ENCODE measurements at regions not wholly inside any gene's neighbourhood (a gene's known extent, or its start where the extent isn't known, plus 50 kb on each side); places are given as distances from the start of the nearest gene placed in this dataset.
"Not testable (repeated sequence)": the region's sequence is repeated elsewhere in the genome, so short reads cannot be mapped to it uniquely, and the experiment has no call there.

DNA sequence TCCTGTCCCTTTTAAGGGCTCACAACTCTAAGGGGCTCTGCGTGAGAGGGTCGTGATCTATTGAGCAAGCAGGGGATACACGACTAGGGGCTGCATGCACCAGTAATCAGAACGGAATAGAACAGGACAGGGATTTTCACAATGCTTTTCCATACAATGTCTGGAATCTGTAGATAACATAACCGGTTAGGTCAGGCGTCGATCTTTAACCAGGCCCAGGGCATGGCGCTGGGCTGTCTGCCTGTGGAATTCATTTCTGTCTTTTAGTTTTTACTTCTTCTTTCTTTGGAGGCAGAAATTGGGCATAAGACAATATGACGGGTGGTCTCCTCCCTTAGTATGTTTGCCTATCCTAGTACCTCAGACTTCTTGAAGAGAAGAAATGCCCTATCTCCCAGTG lies 666.8 kb upstream of the LCORL start:
- not testable (repeated sequence) for DNase-seq; ATAC-seq; H3K27ac ChIP-seq (ENCODE audit: low read length); H3K4me3 ChIP-seq (ENCODE audit: low read length); H3K27me3 ChIP-seq (ENCODE audit: control insufficient read depth, insufficient read depth); H3K4me1 ChIP-seq (ENCODE audit: control insufficient read depth, insufficient read depth, low read length); H3K9me3 ChIP-seq (ENCODE audit: control insufficient read depth, low read length)
- intact Hi-C loops (cut with DNase I): loop anchor here in 1 of 4 donors (5.0 kb wide), 1 partner anchor 244 kb away; no protein-coding TSS in a partner anchor
- 84% methylated on average over 9 of the region's 9 CpGs for WGBS

DNA sequence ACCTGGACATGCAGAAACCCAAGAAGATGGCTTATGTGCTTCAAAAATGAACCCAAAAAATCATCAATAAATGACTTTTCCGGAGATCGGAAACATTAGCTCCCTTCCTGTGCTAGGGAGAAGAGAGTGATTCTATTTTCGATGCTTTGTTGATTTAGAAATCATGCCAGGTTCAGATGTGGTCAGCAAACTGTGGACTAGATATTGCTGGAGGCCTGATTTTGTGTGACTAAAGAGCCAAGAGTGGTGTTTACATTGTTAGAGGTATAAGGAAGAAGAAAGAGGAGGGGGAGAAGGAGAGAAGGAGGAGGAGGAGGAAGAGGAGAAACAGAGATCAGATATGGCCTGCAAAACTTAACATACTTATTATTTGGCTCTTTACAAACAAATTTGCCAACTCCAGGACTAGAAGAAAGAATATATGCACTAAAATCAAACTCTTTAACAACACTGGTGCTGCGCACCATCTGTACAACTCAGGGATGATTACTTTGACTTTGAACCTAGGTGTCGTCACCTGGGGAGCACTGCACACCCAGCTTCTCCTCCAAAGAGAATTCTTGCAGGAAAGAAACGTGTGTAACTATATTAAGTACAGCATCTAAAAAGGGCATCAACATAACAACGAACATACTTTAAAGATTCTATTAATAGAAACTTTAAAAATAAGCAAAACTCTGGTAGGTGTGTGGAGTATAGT lies 664.9 kb upstream of the LCORL start:
- no peak for DNase-seq
- ATAC-seq: no peak
- Histone ChIP-seq H3K27me3 (ENCODE audit: control insufficient read depth, insufficient read depth) (no peaks in the 10 kb centered on the region), H3K4me1 (ENCODE audit: control insufficient read depth, insufficient read depth, low read length) (no peaks in the 10 kb centered on the region), H3K9me3 (ENCODE audit: control insufficient read depth, low read length) (no peaks in the 10 kb centered on the region), H3K4me3 (ENCODE audit: low read length) (no peak overlapping the region), H3K27ac (ENCODE audit: low read length) (no peak overlapping the region)
- 53% methylated on average over 7 of the region's 7 CpGs for WGBS
- intact Hi-C loops (cut with DNase I): loop anchor here in 1 of 4 donors (5.0 kb wide), 1 partner anchor 246 kb away; no protein-coding TSS in a partner anchor

DNA sequence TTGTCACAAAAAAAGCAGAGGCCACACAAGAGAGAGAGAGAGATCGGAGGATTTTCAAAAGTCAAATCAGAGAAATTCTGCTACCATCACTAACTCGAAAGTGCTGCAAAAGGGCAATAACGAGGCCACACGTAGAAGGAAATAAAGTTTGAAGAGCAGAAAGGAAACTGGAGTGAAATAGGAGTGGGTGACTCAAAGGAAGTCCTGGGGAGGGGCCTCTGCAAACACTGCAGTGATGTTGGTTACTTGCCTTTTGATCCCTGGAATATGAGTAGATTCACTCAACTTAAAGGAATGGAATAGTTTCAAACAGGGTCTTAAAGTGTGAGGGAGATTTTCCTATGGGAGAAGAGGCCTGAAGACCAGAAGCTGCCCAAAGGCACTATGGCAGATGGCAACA lies 663.4 kb upstream of the LCORL start:
- no peaks in the 10 kb centered on the region for H3K4me1 ChIP-seq (ENCODE audit: control insufficient read depth, insufficient read depth, low read length)
- intact Hi-C loops (cut with DNase I): loop anchor here in 1 of 4 donors (5.0 kb wide), 1 partner anchor 247 kb away; no protein-coding TSS in a partner anchor

DNA sequence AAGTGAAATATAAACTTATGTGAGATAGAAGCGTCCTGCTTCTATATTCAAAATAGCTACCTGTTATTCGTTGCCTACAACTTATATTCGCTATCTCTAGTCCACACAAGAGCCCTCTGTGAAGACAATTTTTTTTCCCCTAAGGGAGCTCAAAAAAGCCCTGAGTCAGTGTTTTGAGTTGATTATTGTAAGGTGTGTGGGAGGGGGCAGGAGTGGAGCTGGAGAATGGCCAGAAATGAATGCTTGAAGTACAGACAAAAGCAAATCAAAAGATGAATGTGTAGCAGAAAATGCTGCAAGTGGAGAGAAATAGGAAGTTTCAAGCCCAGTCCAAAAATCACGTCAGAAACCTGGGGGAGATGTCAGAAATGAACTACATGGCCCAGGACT lies 655.0 kb upstream of the LCORL start:
- 62% methylated on average over 4 of the region's 4 CpGs for WGBS
- no peak overlapping the region for H3K4me3 ChIP-seq (ENCODE audit: low read length)
- no peak for DNase-seq
- intact Hi-C loops (cut with DNase I): no loop called here
- no peaks in the 10 kb centered on the region for H3K27me3 ChIP-seq (ENCODE audit: control insufficient read depth, insufficient read depth)
- H3K4me1 ChIP-seq (ENCODE audit: control insufficient read depth, insufficient read depth, low read length): no peaks in the 10 kb centered on the region
- H3K27ac ChIP-seq (ENCODE audit: low read length): no peak overlapping the region
- H3K9me3 ChIP-seq (ENCODE audit: control insufficient read depth, low read length): no peaks in the 10 kb centered on the region
- no peak for ATAC-seq

More for the DNA sequence above, 663.4 kb upstream of the LCORL start:
- no peak overlapping the region for H3K4me3 ChIP-seq (ENCODE audit: low read length)
- ATAC-seq: no peak
- no peak for DNase-seq
- H3K27me3 ChIP-seq (ENCODE audit: control insufficient read depth, insufficient read depth): no peaks in the 10 kb centered on the region
- no peaks in the 10 kb centered on the region for H3K9me3 ChIP-seq (ENCODE audit: control insufficient read depth, low read length)
- 79% methylated on average over 4 of the region's 4 CpGs for WGBS
- H3K27ac ChIP-seq (ENCODE audit: low read length): no peak overlapping the region

DNA sequence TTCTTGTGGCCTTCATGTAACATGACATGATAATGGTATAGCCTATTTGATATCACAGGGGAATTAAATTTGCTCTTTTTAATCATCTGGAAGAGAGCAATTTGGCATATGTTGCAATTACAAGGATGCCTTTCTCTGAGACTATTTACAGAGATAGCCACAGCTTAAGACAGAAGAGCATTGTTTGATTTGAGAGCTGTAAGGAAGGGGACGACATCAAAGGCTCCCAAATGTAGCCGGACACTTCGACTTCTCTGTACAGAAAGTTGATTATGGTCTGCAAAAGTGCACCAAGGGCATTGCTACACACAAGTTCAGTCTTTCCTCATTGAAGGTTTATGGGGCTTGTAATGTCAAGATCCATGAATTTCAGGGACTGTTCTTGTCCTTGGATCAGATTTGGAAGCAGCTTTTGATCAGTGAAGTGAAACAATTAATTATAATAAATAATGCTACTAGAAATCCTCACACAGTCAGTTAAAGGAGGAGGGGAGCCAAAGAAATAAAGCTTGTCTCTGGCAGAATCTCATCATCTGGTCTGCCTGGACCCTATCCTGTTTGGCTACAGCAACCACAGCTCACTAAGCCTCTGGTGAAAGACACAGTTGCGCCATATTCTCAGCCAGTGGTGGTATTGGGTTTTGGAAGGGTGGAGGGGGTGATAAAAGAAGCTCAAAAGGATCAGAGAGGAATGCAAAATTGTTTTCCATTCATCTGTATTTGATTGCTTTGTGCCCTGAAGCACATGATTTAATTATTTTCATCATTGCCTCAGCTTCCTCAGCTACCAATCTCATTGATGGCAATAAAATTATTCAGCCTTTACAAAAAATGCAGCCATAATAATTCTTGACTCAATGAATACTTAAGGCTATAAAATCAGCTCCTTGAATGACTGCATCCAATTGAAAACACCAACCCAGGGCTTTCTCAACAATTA lies 654.3 kb upstream of the LCORL start:
- no peak overlapping the region for H3K4me3 ChIP-seq (ENCODE audit: low read length)
- ATAC-seq: no peak
- no peak for DNase-seq
- intact Hi-C loops (cut with DNase I): no loop called here
- 69% methylated on average over 4 of the region's 4 CpGs for WGBS
- no peaks in the 10 kb centered on the region for H3K4me1 ChIP-seq (ENCODE audit: control insufficient read depth, insufficient read depth, low read length)
- H3K27ac ChIP-seq (ENCODE audit: low read length): no peak overlapping the region
- H3K9me3 ChIP-seq (ENCODE audit: control insufficient read depth, low read length): no peaks in the 10 kb centered on the region
- no peaks in the 10 kb centered on the region for H3K27me3 ChIP-seq (ENCODE audit: control insufficient read depth, insufficient read depth)

DNA sequence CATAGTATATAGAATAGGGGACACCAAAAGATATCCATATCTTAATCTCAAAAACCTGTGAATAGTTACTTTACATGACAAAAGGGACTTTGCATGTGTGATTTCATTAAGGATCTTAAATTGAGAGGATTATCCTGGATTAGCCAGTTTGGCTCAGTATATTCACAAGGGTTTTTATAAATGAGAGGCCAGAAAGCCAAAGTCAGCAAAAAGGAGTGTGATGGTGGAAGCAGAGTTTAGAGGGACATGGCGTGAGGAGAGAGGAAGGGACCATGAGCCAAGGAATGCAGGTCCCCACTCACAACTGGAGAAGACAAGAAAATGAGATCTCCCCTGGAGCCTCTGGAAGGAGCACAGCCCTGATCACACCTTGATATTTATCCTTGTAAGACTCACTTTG lies 648.5 kb upstream of the LCORL start:
- WGBS: 83% methylated on average over 1 of the region's 1 CpG
- intact Hi-C loops (cut with DNase I): no loop called here

DNA sequence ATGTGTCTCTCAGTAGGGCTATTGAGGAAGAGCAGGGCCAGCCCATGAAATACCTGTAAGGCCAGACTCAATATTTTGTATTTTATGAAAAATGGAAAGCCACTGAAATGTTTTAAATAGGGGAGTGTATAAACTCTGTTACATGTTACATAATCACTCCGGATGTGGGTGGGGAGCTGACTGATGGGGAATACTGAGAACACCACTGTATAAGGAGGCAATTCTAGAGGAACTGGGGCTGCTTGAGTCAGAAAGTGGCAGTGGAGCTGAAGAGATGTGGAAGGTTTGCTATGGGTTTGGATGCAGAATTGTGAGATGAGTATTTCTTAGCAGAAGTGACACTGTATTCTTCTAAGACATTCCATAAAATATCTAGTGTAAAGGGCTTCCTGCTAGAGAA lies 647.8 kb upstream of the LCORL start:
- DNase-seq: no peak
- no peaks in the 10 kb centered on the region for H3K4me1 ChIP-seq (ENCODE audit: control insufficient read depth, insufficient read depth, low read length)
- H3K4me3 ChIP-seq (ENCODE audit: low read length): no peak overlapping the region
- intact Hi-C loops (cut with DNase I): no loop called here
- no peaks in the 10 kb centered on the region for H3K27me3 ChIP-seq (ENCODE audit: control insufficient read depth, insufficient read depth)
- 86% methylated on average over 1 of the region's 1 CpG for WGBS
- no peak overlapping the region for H3K27ac ChIP-seq (ENCODE audit: low read length)
- H3K9me3 ChIP-seq (ENCODE audit: control insufficient read depth, low read length): no peaks in the 10 kb centered on the region
- ATAC-seq: no peak

More for the DNA sequence above, 648.5 kb upstream of the LCORL start:
- ATAC-seq (no peak), DNase-seq (no peak)
- Histone ChIP-seq H3K4me3 (ENCODE audit: low read length) (no peak overlapping the region), H3K27me3 (ENCODE audit: control insufficient read depth, insufficient read depth) (no peaks in the 10 kb centered on the region), H3K27ac (ENCODE audit: low read length) (no peak overlapping the region), H3K4me1 (ENCODE audit: control insufficient read depth, insufficient read depth, low read length) (no peaks in the 10 kb centered on the region), H3K9me3 (ENCODE audit: control insufficient read depth, low read length) (no peaks in the 10 kb centered on the region)

DNA sequence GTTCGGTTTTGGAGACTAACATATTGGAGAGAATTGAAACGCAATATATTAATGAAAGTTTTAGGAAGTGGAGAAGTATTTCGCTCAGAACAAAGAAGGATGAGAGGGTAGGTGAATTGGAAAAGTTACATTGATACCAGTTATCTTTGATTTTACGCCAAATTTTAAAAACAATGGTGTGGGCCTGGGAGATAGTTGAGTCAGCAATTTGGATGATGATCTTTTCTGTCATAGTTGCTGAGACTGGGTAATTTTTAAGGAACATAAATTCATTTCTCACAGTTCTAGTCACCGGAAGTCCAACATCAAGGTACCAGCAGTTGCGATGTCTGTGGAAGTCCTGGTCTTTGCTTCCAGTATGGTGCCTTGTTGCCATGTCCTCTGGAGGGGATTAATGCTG lies 644.8 kb upstream of the LCORL start:
- Histone ChIP-seq H3K27ac (ENCODE audit: low read length) (no peak overlapping the region), H3K27me3 (ENCODE audit: control insufficient read depth, insufficient read depth) (no peaks in the 10 kb centered on the region), H3K9me3 (ENCODE audit: control insufficient read depth, low read length) (no peaks in the 10 kb centered on the region), H3K4me1 (ENCODE audit: control insufficient read depth, insufficient read depth, low read length) (no peaks in the 10 kb centered on the region), H3K4me3 (ENCODE audit: low read length) (no peak overlapping the region)
- DNase-seq (no peak), ATAC-seq (no peak)
- intact Hi-C loops (cut with DNase I): no loop called here
- WGBS: 94% methylated on average over 6 of the region's 6 CpGs

DNA sequence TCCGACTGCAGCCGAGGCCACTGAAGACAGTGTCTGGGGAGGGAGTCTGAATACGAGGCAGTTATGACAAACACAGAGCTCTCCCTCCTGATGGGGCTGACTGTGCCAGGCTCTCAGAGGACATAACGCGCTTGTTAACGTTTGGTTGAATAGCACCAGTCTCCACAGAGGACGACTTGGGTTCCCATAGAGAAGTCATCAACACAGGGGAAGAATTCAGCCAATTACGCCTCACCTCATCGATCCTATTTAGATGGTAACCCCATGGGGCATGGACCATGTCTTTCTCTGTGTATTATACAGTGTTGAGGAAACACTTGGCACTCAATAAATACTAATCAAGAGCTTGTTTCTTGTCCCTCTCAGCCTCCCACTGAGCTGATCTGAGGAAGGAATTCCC lies 642.6 kb upstream of the LCORL start:
- DNase-seq (no peak), ATAC-seq (no peak)
- intact Hi-C loops (cut with DNase I): no loop called here
- Histone ChIP-seq H3K27me3 (ENCODE audit: control insufficient read depth, insufficient read depth) (no peaks in the 10 kb centered on the region), H3K27ac (ENCODE audit: low read length) (no peak overlapping the region), H3K4me1 (ENCODE audit: control insufficient read depth, insufficient read depth, low read length) (no peaks in the 10 kb centered on the region), H3K9me3 (ENCODE audit: control insufficient read depth, low read length) (no peaks in the 10 kb centered on the region), H3K4me3 (ENCODE audit: low read length) (no peak overlapping the region)
- 89% methylated on average over 9 of the region's 9 CpGs for WGBS

DNA sequence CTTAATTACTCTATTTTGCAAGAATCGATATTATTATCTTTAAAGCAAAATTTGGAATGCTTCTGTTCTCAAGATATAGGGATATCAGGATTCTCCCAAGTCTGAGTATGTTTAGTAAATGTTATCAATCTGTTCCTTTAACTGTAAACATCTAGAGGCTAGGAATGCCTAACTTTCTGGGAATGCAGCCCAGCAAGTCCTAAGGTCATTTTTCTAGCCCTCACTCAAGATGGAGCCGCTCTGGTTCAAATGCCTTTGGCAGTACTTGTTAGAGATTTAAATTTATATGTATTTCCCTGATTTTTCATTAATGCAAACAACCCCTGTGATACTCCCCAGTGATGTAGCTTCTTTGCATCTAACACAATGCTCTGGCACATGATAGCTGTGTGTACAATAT lies 623.8 kb upstream of the LCORL start:
- H3K27me3 ChIP-seq (ENCODE audit: control insufficient read depth, insufficient read depth): no peaks in the 10 kb centered on the region
- H3K4me3 ChIP-seq (ENCODE audit: low read length): no peak overlapping the region
- ATAC-seq (no peak), DNase-seq (no peak)
- H3K9me3 ChIP-seq (ENCODE audit: control insufficient read depth, low read length): no peaks in the 10 kb centered on the region
- H3K27ac ChIP-seq (ENCODE audit: low read length): no peak overlapping the region
- no peaks in the 10 kb centered on the region for H3K4me1 ChIP-seq (ENCODE audit: control insufficient read depth, insufficient read depth, low read length)
- intact Hi-C loops (cut with DNase I): no loop called here
- WGBS: 40% methylated on average over 2 of the region's 2 CpGs

DNA sequence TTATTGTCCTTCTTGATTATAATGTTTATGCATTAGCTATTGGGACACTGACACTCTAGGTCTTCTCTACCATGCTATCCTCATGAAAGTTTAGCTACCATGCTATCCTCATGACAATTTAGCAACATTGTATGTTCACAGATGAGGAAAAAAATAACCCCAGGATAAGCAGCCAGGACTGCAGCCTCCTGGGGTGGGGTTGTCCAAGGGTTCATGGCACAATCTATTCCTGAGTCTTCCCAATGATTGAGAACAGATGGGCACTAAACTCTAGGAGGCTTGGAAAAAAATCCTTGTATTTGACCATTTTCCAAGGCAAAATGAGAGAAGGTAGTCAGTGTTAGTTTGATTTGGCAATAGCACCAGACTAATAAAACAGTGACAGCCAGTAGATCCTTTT lies 619.8 kb upstream of the LCORL start:
- Histone ChIP-seq H3K4me1 (ENCODE audit: control insufficient read depth, insufficient read depth, low read length) (no peaks in the 10 kb centered on the region), H3K27me3 (ENCODE audit: control insufficient read depth, insufficient read depth) (no peaks in the 10 kb centered on the region), H3K27ac (ENCODE audit: low read length) (no peak overlapping the region), H3K4me3 (ENCODE audit: low read length) (no peak overlapping the region), H3K9me3 (ENCODE audit: control insufficient read depth, low read length) (no peaks in the 10 kb centered on the region)
- no peak for ATAC-seq
- intact Hi-C loops (cut with DNase I): no loop called here
- DNase-seq: no peak

Data from right cardiac atrium (tissue), 5 donors.